H1 (cell line): ENCODE measurements at regions not wholly inside any gene's neighbourhood (a gene's known extent, or its start where the extent isn't known, plus 50 kb on each side); places are given as distances from the start of the nearest gene placed in this dataset.

Source experiments
- CTCF ChIA-PET: fragments of 300-600 bp; sonication (Branson Sonifier 250); formaldehyde crosslinking; loops from one replicate; lab custom pipeline; 2021; ENCODE audit not compliant: partially characterized antibody; lab: Charles Lee
- POLR2A ChIA-PET: fragments of 300-600 bp; sonication (Branson Sonifier 250); formaldehyde crosslinking; loops from one replicate; lab custom pipeline; 2021; ENCODE audit warnings: inconsistent platforms; ENCODE audit not compliant: partially characterized antibody; lab: Charles Lee
- DNase-seq, 2 experiments: peaks; one replicate each; pipeline versions ENCODE4 v3.0.0 to v3.0.0-alpha.2; 2010 to 2022; ENCODE audit warnings: low spot score in 2 of 2, low read depth in 1 of 2, mixed read lengths in 1 of 2
- FAIRE-seq: peaks from 2 replicates; lab custom pipeline; 2011; peaks lifted over from hg19 to GRCh38; lab: Jason Lieb, UNC
- H2AFZ ChIP-seq: 2 replicates; pipeline ENCODE4 v1.8.1; 2012; ENCODE audit warnings: low read length, inconsistent platforms
- H2AK5ac ChIP-seq: 2 replicates; pipeline ENCODE4 v1.6.1; 2013; ENCODE audit warnings: low read depth, low read length
- H2BK120ac ChIP-seq: replicated peaks from 2 replicates; pipeline ENCODE3; 2013; ENCODE audit warnings: low read depth, low read length, inconsistent platforms
- H2BK12ac ChIP-seq: 2 replicates; pipeline ENCODE4 v1.6.1; 2013; ENCODE audit warnings: low read depth, low read length
- H2BK15ac ChIP-seq: 2 replicates; pipeline ENCODE4 v1.6.1; 2013; ENCODE audit warnings: low read length
- H2BK20ac ChIP-seq: 2 replicates; pipeline ENCODE4 v1.6.1; 2013; ENCODE audit warnings: low read length
- H2BK5ac ChIP-seq: 2 replicates; pipeline ENCODE4 v1.6.1; 2013; ENCODE audit warnings: low read depth, low read length
- H3K14ac ChIP-seq: 2 replicates; pipeline ENCODE4 v1.6.1; 2013; ENCODE audit warnings: inconsistent platforms; ENCODE audit not compliant: insufficient read length
- H3K18ac ChIP-seq: 2 replicates; pipeline ENCODE4 v1.6.1; 2013; ENCODE audit warnings: low read length; ENCODE audit errors: extremely low read depth
- H3K23ac ChIP-seq: 2 replicates; pipeline ENCODE4 v1.6.1; 2013; ENCODE audit warnings: inconsistent platforms; ENCODE audit not compliant: insufficient read length
- H3K23me2 ChIP-seq: 2 replicates; pipeline ENCODE4 v1.6.1; 2013; ENCODE audit warnings: low read depth, low read length
- H3K27ac ChIP-seq: 2 replicates; pipeline ENCODE4 v1.6.1; 2011; ENCODE audit warnings: low read depth, low read length, inconsistent platforms
- H3K27me3 ChIP-seq, 4 experiments: replicated peaks in 1 of 4; 1 replicate in 1 of 4; 2 replicates in 3 of 4; pipeline versions ENCODE4 v1.6.1 to v1.8.1; 2011 to 2013; ENCODE audit warnings: low read length in 3 of 4, mild to moderate bottlenecking in 3 of 4, inconsistent platforms in 2 of 4, mixed read lengths in 2 of 4, moderate library complexity in 1 of 4; ENCODE audit not compliant: control insufficient read depth in 3 of 4, insufficient read depth in 3 of 4; ENCODE audit errors: extremely low read depth in 1 of 4
- H3K36me3 ChIP-seq, 4 experiments: 2 replicates each; pipeline versions ENCODE4 v1.6.1 to v1.8.1; 2011 to 2013; ENCODE audit warnings: mild to moderate bottlenecking in 4 of 4, low read length in 3 of 4, moderate library complexity in 2 of 4, control low read depth in 1 of 4, inconsistent platforms in 1 of 4; ENCODE audit not compliant: insufficient read depth in 4 of 4, control insufficient read depth in 2 of 4
- H3K4ac ChIP-seq: replicated peaks from 2 replicates; pipeline ENCODE3; 2013; ENCODE audit warnings: low read length, low read depth, mixed read lengths, inconsistent platforms; ENCODE audit not compliant: insufficient read length
- H3K4me1 ChIP-seq, 4 experiments: replicated peaks in 1 of 4; 1 replicate in 1 of 4; 2 replicates in 3 of 4; pipeline versions ENCODE4 v1.6.1 to v1.8.1; 2011 to 2013; ENCODE audit warnings: low read length in 3 of 4, inconsistent platforms in 2 of 4, mixed read lengths in 1 of 4; ENCODE audit not compliant: insufficient read depth in 4 of 4, control insufficient read depth in 3 of 4
- H3K4me2 ChIP-seq, 2 experiments: 2 replicates each; pipeline versions ENCODE4 v1.6.1 to v1.8.1; 2011 to 2013; ENCODE audit warnings: low read depth in 2 of 2, low read length in 2 of 2, control low read depth in 1 of 2, inconsistent platforms in 1 of 2, mild to moderate bottlenecking in 1 of 2; ENCODE audit not compliant: insufficient read depth in 1 of 2
- H3K4me3 ChIP-seq, 4 experiments: fragments of 200-600, 300-600 bp in 1 of 4; sonication (generic), shearing (Covaris generic), sonication (Bioruptor Twin) in 1 of 4; 2 replicates each; pipeline versions ENCODE4 v1.5.1 to v1.8.1; 2011 to 2016; ENCODE audit warnings: low read length in 4 of 4, low read depth in 3 of 4, control low read depth in 2 of 4, inconsistent platforms in 2 of 4, mild to moderate bottlenecking in 2 of 4, mixed read lengths in 1 of 4, moderate library complexity in 1 of 4; ENCODE audit not compliant: insufficient read depth in 2 of 4; ENCODE audit errors: extremely low read depth in 1 of 4
- H3K56ac ChIP-seq: replicated peaks from 2 replicates; pipeline ENCODE3; 2013; ENCODE audit warnings: low read depth, mild to moderate bottlenecking, mixed read lengths, low read length, inconsistent platforms; ENCODE audit not compliant: insufficient read length
- H3K79me1 ChIP-seq: 2 replicates; pipeline ENCODE4 v1.6.1; 2013; ENCODE audit warnings: low read depth, low read length, control low read depth
- H3K79me2 ChIP-seq, 2 experiments: 2 replicates each; pipeline versions ENCODE4 v1.6.1 to v1.8.1; 2012 to 2013; ENCODE audit warnings: low read length in 2 of 2, mild to moderate bottlenecking in 2 of 2, inconsistent platforms in 1 of 2; ENCODE audit not compliant: insufficient read depth in 2 of 2, control insufficient read depth in 1 of 2
- H3K9ac ChIP-seq, 4 experiments: replicated peaks in 1 of 4; 1 replicate in 1 of 4; 2 replicates in 3 of 4; pipeline versions ENCODE4 v1.6.1 to v1.8.1; 2011 to 2013; ENCODE audit warnings: low read depth in 3 of 4, low read length in 3 of 4, control low read depth in 2 of 4, mild to moderate bottlenecking in 2 of 4, moderate library complexity in 2 of 4, inconsistent platforms in 1 of 4; ENCODE audit errors: extremely low read depth in 1 of 4
- H3K9me3 ChIP-seq, 2 experiments: 2 replicates each; pipeline versions ENCODE4 v1.6.1 to v1.8.1; 2012 to 2013; ENCODE audit warnings: mild to moderate bottlenecking in 2 of 2, moderate library complexity in 2 of 2, control low read depth in 1 of 2, inconsistent platforms in 1 of 2, low read depth in 1 of 2, low read length in 1 of 2, mixed read lengths in 1 of 2; ENCODE audit not compliant: insufficient read depth in 2 of 2
- H4K20me1 ChIP-seq, 2 experiments: replicated peaks in 1 of 2; 2 replicates each; pipeline versions ENCODE3 to v1.8.1; 2011 to 2013; ENCODE audit warnings: inconsistent platforms in 2 of 2, low read length in 2 of 2, mild to moderate bottlenecking in 1 of 2; ENCODE audit not compliant: insufficient read depth in 2 of 2, control insufficient read depth in 1 of 2
- H4K5ac ChIP-seq: 2 replicates; pipeline ENCODE4 v1.6.1; 2013; ENCODE audit warnings: low read length, low read depth, mixed read lengths, inconsistent platforms; ENCODE audit not compliant: insufficient read length
- H4K8ac ChIP-seq: 2 replicates; pipeline ENCODE4 v1.8.0; 2013; ENCODE audit warnings: mild to moderate bottlenecking, moderate library complexity, low read length, inconsistent platforms; ENCODE audit not compliant: insufficient read depth; ENCODE audit errors: extremely low read depth
- H4K91ac ChIP-seq: replicated peaks from 2 replicates; pipeline ENCODE3; 2013; ENCODE audit warnings: low read length, mixed read lengths, inconsistent platforms; ENCODE audit not compliant: insufficient read length
- BRCA1 ChIP-seq: IDR thresholded peaks from 2 replicates; pipeline ENCODE4 v1.6.1; 2012; ENCODE audit warnings: low read depth, low read length, improper control_type of control experiment
- CBX5 ChIP-seq: fragments of 300-800, 300-1000 bp; sonication (generic); IDR thresholded peaks from 2 replicates; pipeline ENCODE4 v1.7.1; 2016; ENCODE audit warnings: antibody characterized with exemption, low read length, low read depth
- CHD1 ChIP-seq: IDR thresholded peaks from 2 replicates; pipeline ENCODE4 v1.6.1; 2012; ENCODE audit warnings: low read depth, low read length, improper control_type of control experiment
- EP300 ChIP-seq, 2 experiments: IDR thresholded peaks; 1 replicate in 1 of 2; 2 replicates in 1 of 2; pipeline ENCODE4 v1.6.1; 2011 to 2012; ENCODE audit warnings: low read depth in 2 of 2, low read length in 2 of 2, mild to moderate bottlenecking in 2 of 2, borderline replicate concordance in 1 of 2, inconsistent platforms in 1 of 2, moderate library complexity in 1 of 2
- KDM5A ChIP-seq: fragments of 200-600 bp; IDR thresholded peaks from 2 replicates; pipeline ENCODE4 v1.7.1; 2012; ENCODE audit warnings: mild to moderate bottlenecking, low read length, inconsistent platforms, mixed read lengths
- NRF1 ChIP-seq: IDR thresholded peaks from 2 replicates; pipeline ENCODE4 v1.6.1; 2011; ENCODE audit warnings: mild to moderate bottlenecking, low read depth, low read length, improper control_type of control experiment
- PHF8 ChIP-seq: fragments of 200-600 bp; sonication (generic); conservative IDR thresholded peaks from 2 replicates; pipeline ENCODE4 v1.7.1; 2012; ENCODE audit warnings: low read depth, mild to moderate bottlenecking, inconsistent platforms, low read length, moderate library complexity
- POLR2AphosphoS5 ChIP-seq: IDR thresholded peaks from 2 replicates; pipeline ENCODE4 v1.6.1; 2011; ENCODE audit warnings: low read depth, low read length
- RNF2 ChIP-seq: fragments of 200-900, 300-1000 bp; sonication (generic); IDR thresholded peaks from 2 replicates; pipeline ENCODE4 v1.7.1; 2016; ENCODE audit warnings: borderline replicate concordance, low read depth, mild to moderate bottlenecking, antibody characterized with exemption, low read length; ENCODE audit not compliant: poor library complexity, severe bottlenecking; ENCODE audit errors: missing control alignments
- SIX5 ChIP-seq: IDR thresholded peaks from 2 replicates; pipeline ENCODE4 v1.6.1; 2011; ENCODE audit warnings: mild to moderate bottlenecking, low read depth, low read length
- SP4 ChIP-seq: IDR thresholded peaks from 2 replicates; pipeline ENCODE4 v1.6.1; 2012; ENCODE audit warnings: low read length, inconsistent platforms
- WGBS, 2 experiments: shearing (Covaris generic) in 1 of 2; methylation state at CpG; one replicate each; pipeline versions ENCODE4 v1.1.6 to v1.1.7; 2013 to 2015; ENCODE audit warnings: low lambda C conversion rate in 2 of 2, mixed read lengths in 2 of 2, inconsistent platforms in 1 of 2, low coverage in 1 of 2, missing lambda C conversion rate in 1 of 2; ENCODE audit not compliant: insufficient replicate concordance in 2 of 2, insufficient coverage in 1 of 2, insufficient read length in 1 of 2; ENCODE audit errors: extremely low coverage in 1 of 2, missing lambda C conversion rate in 1 of 2; 5-methylcytosine and 5-hydroxymethylcytosine counted together
- TF ChIP-seq, protein P1 (sequence below): IDR thresholded peaks from 2 replicates; pipeline ENCODE4 v1.6.1; 2012; ENCODE audit warnings: low read length, inconsistent platforms

DNA sequence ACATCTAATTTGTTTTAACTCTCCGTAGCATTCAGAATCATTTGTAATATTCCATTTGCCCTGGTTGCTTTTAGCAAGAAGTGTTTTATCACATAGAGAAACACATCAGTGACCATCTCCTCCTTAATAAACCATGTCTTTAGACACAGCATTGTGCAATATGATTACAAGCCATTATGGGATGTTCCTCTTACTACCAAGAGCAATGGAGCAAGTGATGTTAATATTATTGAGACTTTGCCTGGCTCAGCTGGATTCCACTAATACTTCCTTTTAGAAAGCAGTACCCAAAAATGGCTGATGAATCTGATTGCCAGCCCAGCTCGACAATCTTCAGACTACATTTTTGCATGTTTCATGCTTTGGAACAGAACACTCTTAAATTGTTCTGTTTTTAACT lies 364.2 kb downstream of the OSTF1 start:
- H3K27me3 ChIP-seq = peaks cover 0 to 3% (median 0%) of the 10 kb centered on the region in 4 experiments; a peak in 2 of 7 replicates
- H3K23ac ChIP-seq = no peak overlapping the region
- ChIA-PET POLR2A (no interaction called here), CTCF (interaction anchor here (1.3 kb wide), 1 partner anchor 35 kb away, joined by 3 read pairs; no protein-coding TSS in a partner anchor)
- no peaks in the 10 kb centered on the region for H3K79me2 ChIP-seq
- no peak overlapping the region for H3K4me3 ChIP-seq
- no peak overlapping the region for H3K56ac ChIP-seq
- no peak overlapping the region for H3K14ac ChIP-seq
- H2BK20ac ChIP-seq = no peak overlapping the region
- DNase-seq (no peak), FAIRE-seq (no peak)
- no peak overlapping the region for H2BK120ac ChIP-seq
- no peak overlapping the region for H3K4ac ChIP-seq
- H2BK5ac ChIP-seq = no peak overlapping the region
- H3K9me3 ChIP-seq = no peaks in the 10 kb centered on the region
- H3K4me2 ChIP-seq = no peak overlapping the region
- WGBS, 2 experiments = 97% methylated on average over 2 of the region's 2 CpGs; no CpG with 5 or more reads in 1 of the 2 experiments
- no peak overlapping the region for H4K5ac ChIP-seq
- H3K36me3 ChIP-seq = no peaks in the 10 kb centered on the region
- H2AFZ ChIP-seq = no peak overlapping the region
- no peak overlapping the region for H4K8ac ChIP-seq
- no peak overlapping the region for H2AK5ac ChIP-seq
- H3K4me1 ChIP-seq = peaks cover 0 to 12% (median 5%) of the 10 kb centered on the region in 4 experiments; a peak in 3 of 7 replicates
- no peak overlapping the region for H3K18ac ChIP-seq
- no peak overlapping the region for H3K27ac ChIP-seq
- H4K91ac ChIP-seq = no peak overlapping the region
- no peak overlapping the region for H2BK12ac ChIP-seq
- no peaks in the 10 kb centered on the region for H3K79me1 ChIP-seq
- H3K9ac ChIP-seq = no peak overlapping the region
- no peaks in the 10 kb centered on the region for H4K20me1 ChIP-seq
- H3K23me2 ChIP-seq = no peaks in the 10 kb centered on the region
- no peak overlapping the region for H2BK15ac ChIP-seq
- TF ChIP-seq NRF1 = no peak
- no peak for TF ChIP-seq CHD1
- no peak for TF ChIP-seq EP300 (IDR thresholded peaks at IDR 0.05; ENCODE audit: borderline replicate concordance in 1 of 2, low read depth in 2 of 2, low read length in 2 of 2)
- TF ChIP-seq BRCA1 = no peak
- no peak for TF ChIP-seq SIX5
- no peak for TF ChIP-seq KDM5A
- no peak for TF ChIP-seq SP4
- no peak for TF ChIP-seq POLR2AphosphoS5
- TF ChIP-seq, protein P1, sequence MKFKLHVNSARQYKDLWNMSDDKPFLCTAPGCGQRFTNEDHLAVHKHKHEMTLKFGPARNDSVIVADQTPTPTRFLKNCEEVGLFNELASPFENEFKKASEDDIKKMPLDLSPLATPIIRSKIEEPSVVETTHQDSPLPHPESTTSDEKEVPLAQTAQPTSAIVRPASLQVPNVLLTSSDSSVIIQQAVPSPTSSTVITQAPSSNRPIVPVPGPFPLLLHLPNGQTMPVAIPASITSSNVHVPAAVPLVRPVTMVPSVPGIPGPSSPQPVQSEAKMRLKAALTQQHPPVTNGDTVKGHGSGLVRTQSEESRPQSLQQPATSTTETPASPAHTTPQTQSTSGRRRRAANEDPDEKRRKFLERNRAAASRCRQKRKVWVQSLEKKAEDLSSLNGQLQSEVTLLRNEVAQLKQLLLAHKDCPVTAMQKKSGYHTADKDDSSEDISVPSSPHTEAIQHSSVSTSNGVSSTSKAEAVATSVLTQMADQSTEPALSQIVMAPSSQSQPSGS = no peak
- no peak for TF ChIP-seq RNF2
- no peak for TF ChIP-seq CBX5
- no peak for TF ChIP-seq PHF8
